HG03558 (cell line): ENCODE measurements at regions not wholly inside any gene's neighbourhood (a gene's known extent, or its start where the extent isn't known, plus 50 kb on each side); places are given as distances from the start of the nearest gene placed in this dataset.
A peak's percentile ranks its signal among the peaks of the same experiment; 100 is the strongest.
"Not testable (repeated sequence)": the region's sequence is repeated elsewhere in the genome, so short reads cannot be mapped to it uniquely, and the experiment has no call there.

Experiments used
- ATAC-seq: cut with Tn5 transposase; IDR thresholded peaks from one replicate; pipeline ENCODE4 v1.9.1; 2021; ENCODE audit warnings: moderate number of reproducible peaks; ENCODE audit not compliant: unreplicated experiment; ENCODE audit errors: extremely low read depth

- not testable (repeated sequence) for ATAC-seq
Measured at GRCh38 chr1:88342081-88342480, 342.0 kb upstream of the PKN2 start.

GRCh38 chr1:88350648-88351047 lies 333.4 kb upstream of the PKN2 start:
- ATAC-seq, result no peak

GRCh38 chr1:88351960-88352359 lies 332.1 kb upstream of the PKN2 start:
- ATAC-seq, result no peak

- no peak for ATAC-seq
Measured at GRCh38 chr1:88354256-88354655, 329.8 kb upstream of the PKN2 start.

GRCh38 chr1:88357729-88358128 lies 326.3 kb upstream of the PKN2 start:
- ATAC-seq, result no peak

GRCh38 chr1:88371436-88372023 lies 312.5 kb upstream of the PKN2 start:
- no peak for ATAC-seq

GRCh38 chr1:88375977-88376376 lies 308.1 kb upstream of the PKN2 start:
- ATAC-seq, result no peak

GRCh38 chr1:88376421-88376820 lies 307.7 kb upstream of the PKN2 start:
- no peak for ATAC-seq

GRCh38 chr1:88378560-88378959 lies 305.5 kb upstream of the PKN2 start:
- ATAC-seq, result no peak

- ATAC-seq, result no peak
Measured at GRCh38 chr1:88394958-88395357, 289.1 kb upstream of the PKN2 start.

GRCh38 chr1:88398338-88398737 lies 285.7 kb upstream of the PKN2 start:
- no peak for ATAC-seq

- ATAC-seq, result peak; percentile 58
Measured at GRCh38 chr1:88399690-88400089, 284.4 kb upstream of the PKN2 start.

GRCh38 chr1:88401313-88401712 lies 282.8 kb upstream of the PKN2 start:
- peak; percentile 83 for ATAC-seq

GRCh38 chr1:88404582-88404981 lies 279.5 kb upstream of the PKN2 start:
- ATAC-seq, result no peak

GRCh38 chr1:88407248-88407647 lies 276.8 kb upstream of the PKN2 start:
- no peak for ATAC-seq

- ATAC-seq, result no peak
Measured at GRCh38 chr1:88421997-88422396, 262.1 kb upstream of the PKN2 start.

GRCh38 chr1:88433556-88433955 lies 250.5 kb upstream of the PKN2 start:
- ATAC-seq, result no peak

- no peak for ATAC-seq
Measured at GRCh38 chr1:88434836-88435235, 249.2 kb upstream of the PKN2 start.

- no peak for ATAC-seq
Measured at GRCh38 chr1:88441022-88441421, 243.1 kb upstream of the PKN2 start.

- no peak for ATAC-seq
Measured at GRCh38 chr1:88451856-88452255, 232.2 kb upstream of the PKN2 start.

- ATAC-seq, result no peak
Measured at GRCh38 chr1:88453295-88453694, 230.8 kb upstream of the PKN2 start.

GRCh38 chr1:88454781-88455180 lies 229.3 kb upstream of the PKN2 start:
- ATAC-seq, result no peak
